ENCODE measurements at regions not wholly inside any gene's neighbourhood (a gene's known extent, or its start where the extent isn't known, plus 50 kb on each side); places are given as distances from the start of the nearest gene placed in this dataset.

GRCh38 chr2:225788571-225789094 lies 389.1 kb downstream of the NYAP2 start:
- TF ChIP-seq POLR2AphosphoS5 (IDR thresholded peaks at IDR 0.05; ENCODE audit: low read depth, low read length) (no peak), TAF1 (IDR thresholded peaks at IDR 0.05; ENCODE audit: borderline replicate concordance, low read depth, low read length) (no peak), POLR2A (IDR thresholded peaks at IDR 0.05; ENCODE audit: low read depth, low read length) (no peak)
- DNase-seq (ENCODE audit: insufficient read length) (no peak), FAIRE-seq (no peak)

- TF ChIP-seq POLR2A (IDR thresholded peaks at IDR 0.05; ENCODE audit: low read depth, low read length) (no peak), POLR2AphosphoS5 (IDR thresholded peaks at IDR 0.05; ENCODE audit: low read depth, low read length) (no peak), TAF1 (IDR thresholded peaks at IDR 0.05; ENCODE audit: borderline replicate concordance, low read depth, low read length) (no peak)
- no peak for DNase-seq (ENCODE audit: insufficient read length)
- no peak for FAIRE-seq
These were observed 388.0 kb downstream of the NYAP2 start for GRCh38 chr2:225787497-225787896.

- FAIRE-seq = no peak
These were observed 382.5 kb downstream of the NYAP2 start for GRCh38 chr2:225781991-225782390.

GRCh38 chr2:225781145-225781544 lies 381.6 kb downstream of the NYAP2 start:
- TF ChIP-seq TAF1 (IDR thresholded peaks at IDR 0.05; ENCODE audit: borderline replicate concordance, low read depth, low read length) (no peak), POLR2AphosphoS5 (IDR thresholded peaks at IDR 0.05; ENCODE audit: low read depth, low read length) (no peak)
- FAIRE-seq = no peak
- no peak for DNase-seq (ENCODE audit: insufficient read length)

More at GRCh38 chr2:225781991-225782390, 382.5 kb downstream of the NYAP2 start:
- TF ChIP-seq POLR2AphosphoS5 (IDR thresholded peaks at IDR 0.05; ENCODE audit: low read depth, low read length) (no peak), TAF1 (IDR thresholded peaks at IDR 0.05; ENCODE audit: borderline replicate concordance, low read depth, low read length) (no peak), POLR2A (IDR thresholded peaks at IDR 0.05; ENCODE audit: low read depth, low read length) (no peak)
- no peak for DNase-seq (ENCODE audit: insufficient read length)

GRCh38 chr2:225779829-225780228 lies 380.3 kb downstream of the NYAP2 start:
- DNase-seq (ENCODE audit: insufficient read length) (no peak), FAIRE-seq (no peak)
- TF ChIP-seq TAF1 (IDR thresholded peaks at IDR 0.05; ENCODE audit: borderline replicate concordance, low read depth, low read length) (no peak), POLR2A (IDR thresholded peaks at IDR 0.05; ENCODE audit: low read depth, low read length) (no peak), POLR2AphosphoS5 (IDR thresholded peaks at IDR 0.05; ENCODE audit: low read depth, low read length) (no peak)

GRCh38 chr2:225773148-225773547 lies 373.6 kb downstream of the NYAP2 start:
- TF ChIP-seq POLR2A (IDR thresholded peaks at IDR 0.05; ENCODE audit: low read depth, low read length) (no peak), TAF1 (IDR thresholded peaks at IDR 0.05; ENCODE audit: borderline replicate concordance, low read depth, low read length) (no peak), POLR2AphosphoS5 (IDR thresholded peaks at IDR 0.05; ENCODE audit: low read depth, low read length) (no peak)
- FAIRE-seq (no peak), DNase-seq (ENCODE audit: insufficient read length) (no peak)

GRCh38 chr2:225771701-225772100 lies 372.2 kb downstream of the NYAP2 start:
- DNase-seq (ENCODE audit: insufficient read length) (no peak), FAIRE-seq (no peak)
- no peak for TF ChIP-seq POLR2AphosphoS5 (IDR thresholded peaks at IDR 0.05; ENCODE audit: low read depth, low read length)
- no peak for TF ChIP-seq POLR2A (IDR thresholded peaks at IDR 0.05; ENCODE audit: low read depth, low read length)
- TF ChIP-seq TAF1 (IDR thresholded peaks at IDR 0.05; ENCODE audit: borderline replicate concordance, low read depth, low read length) = no peak

- TF ChIP-seq POLR2AphosphoS5 (IDR thresholded peaks at IDR 0.05; ENCODE audit: low read depth, low read length) (no peak), TAF1 (IDR thresholded peaks at IDR 0.05; ENCODE audit: borderline replicate concordance, low read depth, low read length) (no peak), POLR2A (IDR thresholded peaks at IDR 0.05; ENCODE audit: low read depth, low read length) (no peak)
- FAIRE-seq (no peak), DNase-seq (ENCODE audit: insufficient read length) (no peak)
These were observed 369.2 kb downstream of the NYAP2 start for GRCh38 chr2:225768741-225769140.

- DNase-seq (ENCODE audit: insufficient read length) = no peak
- no peak for FAIRE-seq
These were observed 366.9 kb downstream of the NYAP2 start for GRCh38 chr2:225766431-225766830.

GRCh38 chr2:225765820-225766219 lies 366.3 kb downstream of the NYAP2 start:
- no peak for DNase-seq (ENCODE audit: insufficient read length)

More at GRCh38 chr2:225766431-225766830, 366.9 kb downstream of the NYAP2 start:
- TF ChIP-seq POLR2AphosphoS5 (IDR thresholded peaks at IDR 0.05; ENCODE audit: low read depth, low read length) = no peak
- no peak for TF ChIP-seq POLR2A (IDR thresholded peaks at IDR 0.05; ENCODE audit: low read depth, low read length)

GRCh38 chr2:225764346-225764745 lies 364.8 kb downstream of the NYAP2 start:
- FAIRE-seq = no peak
- no peak for DNase-seq (ENCODE audit: insufficient read length)
- no peak for TF ChIP-seq TAF1 (IDR thresholded peaks at IDR 0.05; ENCODE audit: borderline replicate concordance, low read depth, low read length)
- TF ChIP-seq POLR2AphosphoS5 (IDR thresholded peaks at IDR 0.05; ENCODE audit: low read depth, low read length) = no peak
- TF ChIP-seq POLR2A (IDR thresholded peaks at IDR 0.05; ENCODE audit: low read depth, low read length) = no peak

More at GRCh38 chr2:225765820-225766219, 366.3 kb downstream of the NYAP2 start:
- FAIRE-seq = no peak
- TF ChIP-seq TAF1 (IDR thresholded peaks at IDR 0.05; ENCODE audit: borderline replicate concordance, low read depth, low read length) (no peak), POLR2A (IDR thresholded peaks at IDR 0.05; ENCODE audit: low read depth, low read length) (no peak), POLR2AphosphoS5 (IDR thresholded peaks at IDR 0.05; ENCODE audit: low read depth, low read length) (no peak)

GRCh38 chr2:225763711-225764110 lies 364.2 kb downstream of the NYAP2 start:
- FAIRE-seq = no peak
- no peak for DNase-seq (ENCODE audit: insufficient read length)
- TF ChIP-seq POLR2AphosphoS5 (IDR thresholded peaks at IDR 0.05; ENCODE audit: low read depth, low read length) = no peak
- TF ChIP-seq POLR2A (IDR thresholded peaks at IDR 0.05; ENCODE audit: low read depth, low read length) = no peak
- no peak for TF ChIP-seq TAF1 (IDR thresholded peaks at IDR 0.05; ENCODE audit: borderline replicate concordance, low read depth, low read length)

All from GM12892 (cell line).